Kidney capillary endothelial cell (primary cell): ENCODE measurements at regions not wholly inside any gene's neighbourhood (a gene's known extent, or its start where the extent isn't known, plus 50 kb on each side); places are given as distances from the start of the nearest gene placed in this dataset.
A peak's percentile ranks its signal among the peaks of the same experiment; 100 is the strongest.

Source experiments
- DNase-seq: peaks from one replicate; pipeline ENCODE4 v3.0.0-alpha.2; 2018; ENCODE audit warnings: low spot score

DNA sequence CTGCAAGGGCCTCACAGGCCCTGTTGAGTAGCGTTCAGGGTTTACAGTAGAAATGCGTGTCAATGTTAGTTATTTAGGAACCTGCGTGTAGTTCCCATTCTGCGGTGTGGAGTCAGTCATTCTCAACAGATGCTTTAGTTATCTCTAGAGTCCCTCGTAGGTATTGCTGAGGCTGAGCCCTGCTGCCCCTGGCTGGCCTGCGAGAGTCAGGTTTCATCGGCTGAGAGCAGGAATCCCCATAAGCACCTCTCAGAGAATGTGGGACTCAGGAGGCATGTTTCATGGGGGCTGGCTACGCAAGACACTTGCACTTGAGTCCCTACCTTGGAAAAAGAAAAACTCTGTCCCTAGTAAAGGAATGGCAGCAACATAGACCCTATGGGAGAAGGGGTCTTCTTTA is 347.5 kb upstream of the ASIC2 start:
- DNase-seq: no peak

- DNase-seq: no peak
Observed at GRCh38 chr17:33642002-33642401, 348.9 kb upstream of the ASIC2 start.

GRCh38 chr17:33647956-33648355 is 354.9 kb upstream of the ASIC2 start:
- DNase-seq: peak; percentile 7

GRCh38 chr17:33650304-33650703 is 357.2 kb upstream of the ASIC2 start:
- no peak for DNase-seq

DNA sequence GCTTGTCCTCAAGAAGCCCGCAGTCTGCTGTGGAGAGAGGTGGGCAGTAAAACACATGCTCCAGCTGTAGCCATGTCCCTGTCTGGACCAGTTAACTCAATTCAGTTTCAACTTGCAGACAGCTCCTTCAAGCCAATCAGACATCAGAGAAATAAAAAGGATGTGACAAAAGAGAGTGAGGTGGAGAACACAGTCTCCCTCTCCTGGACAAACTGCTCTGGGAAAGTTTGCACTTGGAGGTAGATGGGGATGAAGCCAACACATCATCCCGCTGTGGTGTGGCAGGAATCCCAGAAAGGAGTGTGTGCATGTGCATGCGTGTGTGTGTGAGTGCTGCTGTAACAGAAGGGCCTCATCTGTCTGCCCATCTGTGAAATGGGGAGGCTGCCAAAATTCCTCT is 358.6 kb upstream of the ASIC2 start:
- DNase-seq: peak; percentile 6

GRCh38 chr17:33652731-33653398 is 359.8 kb upstream of the ASIC2 start:
- DNase-seq: no peak

- DNase-seq: no peak
Observed at GRCh38 chr17:33653399-33653788, 360.3 kb upstream of the ASIC2 start.

GRCh38 chr17:33657181-33657580 is 364.1 kb upstream of the ASIC2 start:
- no peak for DNase-seq

DNA sequence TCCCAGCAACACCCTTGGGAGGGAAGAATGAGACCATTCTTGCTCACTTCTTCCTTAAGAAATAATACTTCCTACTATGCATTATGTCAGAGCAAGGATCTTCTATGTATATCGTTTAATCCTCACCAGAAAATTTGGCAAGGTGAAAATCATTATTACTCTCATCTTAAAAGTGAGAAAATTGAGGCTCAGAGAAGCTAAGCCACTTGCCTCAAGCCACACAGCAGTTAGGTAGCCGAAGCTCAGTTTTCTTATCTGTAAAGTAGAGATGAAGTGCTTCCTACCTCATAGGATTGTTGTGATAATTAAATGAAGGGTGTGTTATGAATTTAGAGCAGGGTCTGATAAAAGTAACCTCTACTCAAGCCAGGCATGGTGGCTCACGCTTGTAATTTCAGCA is 368.9 kb upstream of the ASIC2 start:
- DNase-seq: no peak

DNA sequence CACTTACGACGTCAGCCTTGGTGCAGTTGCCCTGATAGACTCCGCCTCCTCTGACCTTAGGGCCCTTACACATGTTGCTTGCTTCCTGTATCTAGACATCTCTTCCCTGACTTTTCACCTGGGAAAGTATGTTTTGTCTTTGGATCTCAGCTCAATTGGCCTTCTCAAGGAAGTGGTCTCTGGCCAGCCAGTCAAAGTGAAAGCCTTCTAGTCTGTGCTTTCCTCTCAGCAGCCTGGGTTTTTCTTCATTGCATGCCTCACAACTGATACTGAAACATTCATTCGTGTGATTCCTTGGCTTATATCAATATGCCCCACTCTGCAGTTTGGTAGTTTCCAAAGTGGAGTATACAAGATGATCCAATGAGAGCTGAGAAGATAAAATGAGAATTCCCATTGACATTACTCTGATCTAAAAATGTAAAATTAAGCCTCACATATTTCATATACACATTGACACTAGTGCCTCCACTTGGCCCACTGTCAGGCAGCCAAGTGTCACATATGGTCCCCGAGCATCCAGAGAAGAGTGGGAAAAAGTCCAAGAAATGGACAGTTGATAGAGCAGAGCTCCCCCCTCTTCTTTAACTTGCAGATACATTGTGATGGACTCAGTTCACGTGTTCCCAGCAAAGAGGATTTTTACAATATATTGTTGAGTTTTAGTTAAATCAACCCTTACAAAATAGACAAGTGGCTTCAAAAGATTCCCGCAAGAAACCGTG is 371.2 kb upstream of the ASIC2 start:
- DNase-seq: no peak

DNA sequence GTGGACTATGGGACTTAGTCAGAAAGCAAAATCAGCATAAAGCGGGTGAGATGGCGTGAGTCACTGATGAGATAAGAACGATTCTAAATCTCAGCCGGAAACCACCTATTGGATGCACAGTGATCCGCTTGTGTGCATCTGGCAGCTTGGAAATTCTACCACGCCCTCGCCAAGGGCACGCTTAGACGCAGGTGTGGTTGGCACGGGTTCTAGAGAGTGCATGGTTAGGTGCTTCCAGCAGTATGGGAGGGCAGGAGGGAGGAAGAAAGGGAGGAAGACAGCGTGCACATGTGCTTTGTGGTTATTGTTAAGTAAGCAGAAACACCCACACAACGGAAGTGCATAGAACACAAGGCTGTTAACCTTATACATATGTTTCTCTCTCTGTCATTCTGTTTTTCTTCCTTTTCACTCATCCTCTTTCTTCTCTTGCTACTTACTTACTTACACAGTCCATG is 374.0 kb upstream of the ASIC2 start:
- DNase-seq: no peak

- no peak for DNase-seq
Observed at GRCh38 chr17:33667671-33668070, 374.6 kb upstream of the ASIC2 start.

- no peak for DNase-seq
Observed at GRCh38 chr17:33668516-33668915, 375.4 kb upstream of the ASIC2 start.

- DNase-seq: no peak
Observed at GRCh38 chr17:33671491-33671890, 378.4 kb upstream of the ASIC2 start.

DNA sequence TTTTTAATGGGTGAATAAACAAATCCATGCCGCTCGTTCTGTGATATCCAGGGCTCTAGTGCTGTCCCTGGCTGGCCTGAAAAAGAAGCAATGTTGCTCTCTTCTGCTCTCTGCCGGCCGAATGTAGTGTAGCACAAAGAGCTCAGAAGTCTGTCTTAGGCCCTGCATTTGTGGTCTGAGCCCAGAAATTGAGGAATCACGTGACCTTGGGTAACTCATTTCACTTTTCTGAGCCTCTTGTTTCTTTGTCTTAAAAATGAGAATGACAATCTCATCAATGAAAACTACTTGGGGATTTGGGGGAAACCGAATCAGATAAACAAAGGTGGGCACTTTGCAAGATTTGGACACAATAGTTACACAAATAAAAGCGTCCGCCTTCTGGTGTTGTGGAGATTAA is 381.6 kb upstream of the ASIC2 start:
- DNase-seq: peak; percentile 55

DNA sequence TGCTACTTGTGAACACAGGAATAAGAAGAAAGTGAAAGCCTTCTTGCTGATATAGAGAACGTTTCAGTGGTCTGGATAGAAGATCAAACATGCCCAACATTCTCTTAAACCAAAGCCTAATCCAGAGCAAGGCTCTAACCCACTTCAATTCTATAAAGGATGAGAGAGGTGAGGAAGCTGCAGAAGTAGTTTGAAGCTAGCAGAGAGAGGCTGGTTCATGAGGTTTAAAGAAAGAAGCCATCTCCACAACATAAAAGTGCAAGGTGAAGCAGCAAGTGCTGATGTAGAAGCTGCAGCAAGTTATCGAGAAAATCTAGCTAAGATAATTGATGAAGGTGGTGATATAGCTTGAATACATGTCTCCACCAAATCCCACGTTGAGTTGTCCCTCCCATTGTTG is 383.3 kb upstream of the ASIC2 start:
- no peak for DNase-seq

DNA sequence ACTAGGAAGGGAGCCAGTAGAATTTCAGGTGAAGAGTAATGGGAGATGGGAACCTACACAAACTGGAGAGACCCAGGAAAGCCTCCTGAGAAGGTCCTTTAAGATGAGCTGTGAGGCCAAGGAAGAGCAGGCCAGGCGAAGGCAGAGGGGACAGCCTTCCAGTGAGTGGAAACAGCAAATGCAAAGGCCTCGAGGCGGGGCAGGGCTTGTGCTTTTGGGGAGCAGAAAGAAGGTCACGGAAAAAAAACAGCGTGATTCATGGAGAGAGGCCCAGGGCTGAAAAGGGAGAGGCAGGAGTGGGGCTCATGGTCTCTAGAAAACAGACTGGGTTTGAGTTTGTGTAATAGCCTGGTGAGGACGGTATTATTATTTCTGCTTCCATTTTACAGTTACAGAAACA is 386.5 kb upstream of the ASIC2 start:
- DNase-seq: no peak

DNA sequence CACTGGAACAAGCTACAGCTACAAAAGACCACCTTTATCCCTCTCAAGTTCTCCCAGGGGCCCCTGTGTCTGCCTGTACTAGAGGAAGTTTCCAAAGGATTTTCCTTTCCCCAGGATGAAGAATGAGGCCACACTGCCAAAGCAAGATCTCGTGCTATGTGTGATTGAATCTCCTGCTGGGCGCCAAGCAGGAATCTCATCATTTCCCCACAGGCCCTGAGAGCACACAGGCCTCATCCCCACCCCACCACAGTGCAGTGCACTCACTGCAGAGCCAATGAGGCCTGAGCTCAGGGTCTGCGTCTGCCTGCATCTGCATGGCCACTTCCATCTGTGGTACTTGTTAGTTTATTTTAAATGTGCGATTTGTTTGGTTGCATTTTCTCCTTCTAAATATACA is 387.4 kb upstream of the ASIC2 start:
- no peak for DNase-seq

DNA sequence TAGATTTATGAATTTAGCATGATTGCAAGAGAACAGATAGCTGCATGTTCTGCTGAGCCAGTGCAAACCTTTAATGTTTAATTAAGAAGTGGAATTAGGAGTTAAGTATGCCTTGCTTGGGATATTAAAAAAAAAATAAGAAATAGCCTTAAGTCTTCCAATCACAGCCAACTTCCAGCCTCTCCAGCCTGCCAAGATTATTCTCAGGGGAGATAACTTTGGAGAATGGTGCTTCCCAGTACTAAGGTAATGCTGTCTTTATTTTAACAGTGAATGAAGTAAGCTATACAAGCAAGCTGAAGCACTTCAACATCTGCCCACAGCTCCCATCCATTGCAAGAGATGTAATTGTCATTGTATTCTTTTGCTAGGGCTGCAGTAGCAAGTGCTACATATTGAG is 389.5 kb upstream of the ASIC2 start:
- DNase-seq: no peak

GRCh38 chr17:33684735-33685134 is 391.6 kb upstream of the ASIC2 start:
- no peak for DNase-seq

GRCh38 chr17:33686171-33686570 is 393.1 kb upstream of the ASIC2 start:
- peak; percentile 24 for DNase-seq

DNA sequence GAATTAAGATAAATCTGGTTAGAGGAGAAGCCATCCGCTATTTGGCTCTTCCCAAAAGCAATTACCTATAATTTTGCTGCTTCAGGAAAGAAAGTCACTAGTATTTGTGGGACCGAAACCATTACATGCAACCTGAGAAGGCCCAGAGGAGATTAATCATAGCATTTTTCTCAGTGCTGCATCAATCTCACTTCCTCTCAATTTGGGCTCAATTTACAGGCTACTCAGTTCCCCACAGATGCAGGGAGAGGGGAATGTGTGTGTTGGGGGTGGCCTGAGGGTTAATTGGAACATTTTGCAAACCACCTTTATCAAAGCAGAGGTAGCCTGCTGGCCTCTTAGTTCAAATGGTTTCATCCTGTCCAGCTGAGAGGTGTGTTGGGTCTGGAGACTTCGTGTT is 394.7 kb upstream of the ASIC2 start:
- no peak for DNase-seq

DNA sequence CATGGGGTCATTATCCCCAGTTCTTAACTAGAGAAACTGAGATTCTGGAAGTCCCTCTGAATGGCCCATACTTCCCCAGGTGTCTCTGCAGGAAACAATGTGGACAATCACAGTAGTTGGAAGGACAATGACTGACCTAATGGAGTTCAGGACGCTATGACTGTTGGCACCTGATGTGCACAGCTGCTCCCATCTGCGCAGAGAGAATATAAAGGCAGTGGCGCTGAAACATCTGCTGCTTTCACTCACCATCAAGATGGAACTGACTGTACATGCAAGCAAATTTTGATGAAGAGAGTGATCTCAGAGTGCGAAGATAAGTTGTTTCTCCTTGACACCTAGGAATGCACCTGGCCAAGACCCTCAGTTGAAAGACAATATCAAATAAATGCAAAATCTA is 395.7 kb upstream of the ASIC2 start:
- no peak for DNase-seq

- no peak for DNase-seq
Observed at GRCh38 chr17:33689725-33690124, 396.6 kb upstream of the ASIC2 start.
